ENCODE measurements at regions not wholly inside any gene's neighbourhood (a gene's known extent, or its start where the extent isn't known, plus 50 kb on each side); places are given as distances from the start of the nearest gene placed in this dataset.

GRCh38 chr12:28130625-28131598, 59.3 kb upstream of the CCDC91 start:
- TF ChIP-seq CTCF (IDR thresholded peaks at IDR 0.05) (no peak), ZFX (IDR thresholded peaks at IDR 0.05; ENCODE audit: borderline replicate concordance) (no peak)

Measured in 22Rv1 (cell line).